ENCODE measurements at regions not wholly inside any gene's neighbourhood (a gene's known extent, or its start where the extent isn't known, plus 50 kb on each side); places are given as distances from the start of the nearest gene placed in this dataset.

DNA sequence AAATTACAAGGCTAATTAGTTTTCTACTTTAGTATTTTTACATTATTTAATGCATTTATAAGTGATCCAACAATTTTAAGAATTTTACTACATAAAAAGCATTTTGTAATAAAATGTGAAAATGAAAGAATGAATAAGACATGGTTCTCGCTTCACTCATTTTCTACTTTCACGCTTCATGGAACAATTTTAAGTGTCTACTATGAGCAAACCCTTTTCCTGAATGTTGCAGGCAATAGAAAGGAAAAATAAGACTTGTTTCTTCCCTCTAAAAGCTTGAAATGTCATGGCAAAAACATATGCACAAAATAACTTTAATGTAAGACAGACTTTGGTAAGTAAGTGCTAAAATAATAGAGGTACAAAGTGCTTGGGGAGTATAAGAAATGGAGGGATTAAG lies 205.7 kb upstream of the HMGA2 start:
- TF ChIP-seq POLR2A (IDR thresholded peaks at IDR 0.05) = no peak
- no peak for TF ChIP-seq POLR2AphosphoS5 (IDR thresholded peaks at IDR 0.05)
- TF ChIP-seq, protein P1, sequence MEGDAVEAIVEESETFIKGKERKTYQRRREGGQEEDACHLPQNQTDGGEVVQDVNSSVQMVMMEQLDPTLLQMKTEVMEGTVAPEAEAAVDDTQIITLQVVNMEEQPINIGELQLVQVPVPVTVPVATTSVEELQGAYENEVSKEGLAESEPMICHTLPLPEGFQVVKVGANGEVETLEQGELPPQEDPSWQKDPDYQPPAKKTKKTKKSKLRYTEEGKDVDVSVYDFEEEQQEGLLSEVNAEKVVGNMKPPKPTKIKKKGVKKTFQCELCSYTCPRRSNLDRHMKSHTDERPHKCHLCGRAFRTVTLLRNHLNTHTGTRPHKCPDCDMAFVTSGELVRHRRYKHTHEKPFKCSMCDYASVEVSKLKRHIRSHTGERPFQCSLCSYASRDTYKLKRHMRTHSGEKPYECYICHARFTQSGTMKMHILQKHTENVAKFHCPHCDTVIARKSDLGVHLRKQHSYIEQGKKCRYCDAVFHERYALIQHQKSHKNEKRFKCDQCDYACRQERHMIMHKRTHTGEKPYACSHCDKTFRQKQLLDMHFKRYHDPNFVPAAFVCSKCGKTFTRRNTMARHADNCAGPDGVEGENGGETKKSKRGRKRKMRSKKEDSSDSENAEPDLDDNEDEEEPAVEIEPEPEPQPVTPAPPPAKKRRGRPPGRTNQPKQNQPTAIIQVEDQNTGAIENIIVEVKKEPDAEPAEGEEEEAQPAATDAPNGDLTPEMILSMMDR (IDR thresholded peaks at IDR 0.05) = no peak
- TF ChIP-seq EP300 (IDR thresholded peaks at IDR 0.05) = no peak

Data from sigmoid colon (tissue), 4 donors.